Right lobe of liver (tissue), 6 donors: ENCODE measurements at regions not wholly inside any gene's neighbourhood (a gene's known extent, or its start where the extent isn't known, plus 50 kb on each side); places are given as distances from the start of the nearest gene placed in this dataset.

ENCODE experiments used
- ATAC-seq, 4 donors: fragments of 200-7000 bp; cut with Tn5 transposase; one replicate each; pipeline ENCODE4 v1.9.1; 2020; ENCODE audit warnings: mild to moderate bottlenecking in 4 of 4, moderate library complexity in 4 of 4
- DNase-seq, 3 donors: peaks; one replicate each; pipeline ENCODE4 v3.0.0-alpha.2; 2020
- H3K27ac ChIP-seq, 3 donors: fragments of 200-600 bp; one replicate each; pipeline ENCODE4 v1.8.0; 2022
- H3K27me3 ChIP-seq, 2 donors: fragments of 200-600 bp; one replicate each; pipeline ENCODE4 v1.8.0; 2022
- H3K36me3 ChIP-seq, 4 donors: fragments of 200-600 bp; sonication (generic) in 1 of 4; one replicate each; pipeline versions ENCODE4 v1.5.1 to v1.8.0; 2017 to 2022; ENCODE audit warnings: control low read depth in 1 of 4
- H3K4me1 ChIP-seq, 4 donors: fragments of 200-600 bp; sonication (generic) in 1 of 4; one replicate each; pipeline versions ENCODE4 v1.5.1 to v1.8.0; 2017 to 2022; ENCODE audit warnings: control low read depth in 1 of 4
- H3K4me3 ChIP-seq, 3 donors: fragments of 200-600 bp; one replicate each; pipeline ENCODE4 v1.8.0; 2022
- H3K9me3 ChIP-seq, 4 donors: fragments of 200-600 bp; sonication (generic) in 1 of 4; one replicate each; pipeline versions ENCODE4 v1.5.1 to v1.8.0; 2017 to 2022; ENCODE audit warnings: control low read depth in 1 of 4
- POLR2A ChIP-seq: fragments of 450-650 bp; IDR thresholded peaks from one replicate; pipeline ENCODE4 v1.6.1; 2017; ENCODE audit warnings: antibody characterized with exemption, mild to moderate bottlenecking
- WGBS: methylation state at CpG from one replicate; pipeline ENCODE4 v1.1.6; 2018; ENCODE audit warnings: low coverage, low lambda C conversion rate; ENCODE audit not compliant: insufficient coverage; ENCODE audit errors: missing lambda C conversion rate; 5-methylcytosine and 5-hydroxymethylcytosine counted together
- intact Hi-C, 2 donors: fragments of 100-400 bp; cut with DNase I; formaldehyde crosslinking; loops; one replicate each; pipeline versions ENCODE4 v1.11.2 to v1.14.1; 2022
- TF ChIP-seq, protein P1 (sequence below), 4 donors: fragments of 200-600 bp in 3 of 4; fragments of 450-650 bp in 1 of 4; IDR thresholded peaks; one replicate each; pipeline versions ENCODE4 v1.5.1 to v1.8.0; 2016 to 2022; ENCODE audit warnings: antibody characterized with exemption in 4 of 4, mild to moderate bottlenecking in 2 of 4
- donor health status: DM: no; HTN: yes; CAD: no.
- donor health status: DM: no; HTN: no; CAD: no.
- donor health status: DM: no; HTN: no; CAD: no.
- donor health status: DM: no; HTN: yes; CAD: no.
- donor health status: DM: no; HTN: yes; CAD: no.

DNA sequence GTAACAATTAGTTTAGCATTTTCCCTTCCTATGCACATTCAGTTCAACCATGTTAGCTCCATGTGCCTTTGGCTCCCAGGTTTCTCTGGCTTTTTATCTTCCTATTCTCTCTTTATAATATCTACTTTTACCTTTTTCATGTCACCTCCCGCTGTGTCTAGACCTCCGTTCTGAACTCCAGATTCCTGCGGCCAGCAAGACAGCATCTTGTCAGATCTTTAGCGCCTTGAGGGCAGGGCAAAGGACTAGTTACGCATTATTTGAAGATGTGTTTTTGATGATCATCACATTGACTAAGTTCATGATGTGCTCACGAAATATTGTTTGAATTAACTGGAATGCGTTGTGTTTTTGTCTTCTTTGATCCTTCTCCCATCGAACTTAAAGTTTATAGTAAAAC lies 1126.8 kb downstream of the CDH11 start:
- Histone ChIP-seq H3K27ac (no peak overlapping the region), H3K4me3 (no peak overlapping the region), H3K36me3 (no peaks in the 10 kb centered on the region), H3K4me1 (no peaks in the 10 kb centered on the region), H3K9me3 (no peaks in the 10 kb centered on the region), H3K27me3 (no peaks in the 10 kb centered on the region)
- TF ChIP-seq, protein P1, sequence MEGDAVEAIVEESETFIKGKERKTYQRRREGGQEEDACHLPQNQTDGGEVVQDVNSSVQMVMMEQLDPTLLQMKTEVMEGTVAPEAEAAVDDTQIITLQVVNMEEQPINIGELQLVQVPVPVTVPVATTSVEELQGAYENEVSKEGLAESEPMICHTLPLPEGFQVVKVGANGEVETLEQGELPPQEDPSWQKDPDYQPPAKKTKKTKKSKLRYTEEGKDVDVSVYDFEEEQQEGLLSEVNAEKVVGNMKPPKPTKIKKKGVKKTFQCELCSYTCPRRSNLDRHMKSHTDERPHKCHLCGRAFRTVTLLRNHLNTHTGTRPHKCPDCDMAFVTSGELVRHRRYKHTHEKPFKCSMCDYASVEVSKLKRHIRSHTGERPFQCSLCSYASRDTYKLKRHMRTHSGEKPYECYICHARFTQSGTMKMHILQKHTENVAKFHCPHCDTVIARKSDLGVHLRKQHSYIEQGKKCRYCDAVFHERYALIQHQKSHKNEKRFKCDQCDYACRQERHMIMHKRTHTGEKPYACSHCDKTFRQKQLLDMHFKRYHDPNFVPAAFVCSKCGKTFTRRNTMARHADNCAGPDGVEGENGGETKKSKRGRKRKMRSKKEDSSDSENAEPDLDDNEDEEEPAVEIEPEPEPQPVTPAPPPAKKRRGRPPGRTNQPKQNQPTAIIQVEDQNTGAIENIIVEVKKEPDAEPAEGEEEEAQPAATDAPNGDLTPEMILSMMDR (IDR thresholded peaks at IDR 0.05) = no peak
- TF ChIP-seq POLR2A = no peak
- intact Hi-C loops = no loop called here
- ATAC-seq (no peak), DNase-seq (no peak)
- WGBS = 66% methylated on average over 8 of the region's 8 CpGs

DNA sequence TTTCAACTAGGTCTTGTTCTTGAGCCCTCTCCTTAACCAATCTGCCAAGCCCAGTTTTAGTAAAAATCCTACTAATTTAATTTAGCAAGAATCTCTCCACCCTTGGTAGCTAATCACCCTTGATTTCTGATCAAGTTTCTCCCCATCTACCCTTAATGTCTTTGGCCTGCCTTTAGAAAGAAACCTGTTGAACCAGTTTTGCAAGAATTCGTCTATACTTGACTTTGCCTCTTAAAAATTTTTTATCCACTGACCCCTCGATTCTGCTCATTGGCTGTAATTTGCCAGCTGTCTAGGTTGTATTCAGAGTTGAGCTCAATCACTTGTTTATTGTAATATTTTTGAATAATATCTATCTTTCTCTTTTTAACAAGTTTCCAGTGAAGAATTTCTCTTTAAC lies 1138.5 kb downstream of the CDH11 start:
- no peaks in the 10 kb centered on the region for H3K36me3 ChIP-seq
- WGBS = 33% methylated on average over 2 of the region's 2 CpGs
- no peaks in the 10 kb centered on the region for H3K9me3 ChIP-seq
- no peak overlapping the region for H3K4me3 ChIP-seq
- TF ChIP-seq, protein P1 (IDR thresholded peaks at IDR 0.05) = no peak
- no peak for TF ChIP-seq POLR2A
- no peak for DNase-seq
- H3K27me3 ChIP-seq = no peaks in the 10 kb centered on the region
- ATAC-seq = no peak
- intact Hi-C loops = no loop called here
- no peaks in the 10 kb centered on the region for H3K4me1 ChIP-seq
- no peak overlapping the region for H3K27ac ChIP-seq

DNA sequence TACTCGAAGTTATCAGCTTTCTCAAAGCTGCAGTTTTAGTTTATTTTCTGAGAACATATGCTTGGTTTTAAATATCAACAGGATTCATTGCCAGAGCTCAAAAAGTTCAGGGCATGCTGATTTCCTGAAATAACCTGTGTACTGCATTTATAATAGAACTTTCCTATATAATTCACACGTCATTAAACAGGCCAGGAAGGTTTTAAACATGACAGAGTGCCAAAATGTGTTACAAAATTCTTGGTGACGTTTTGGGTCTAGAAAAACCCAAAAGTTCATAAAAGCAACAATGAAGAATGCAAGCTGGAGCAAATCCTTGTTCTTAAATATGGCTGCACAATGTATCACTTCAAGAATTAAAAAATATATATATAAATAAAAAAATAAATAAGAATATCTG lies 1139.1 kb downstream of the CDH11 start:
- WGBS = 21% methylated on average over 3 of the region's 3 CpGs
- no peaks in the 10 kb centered on the region for H3K9me3 ChIP-seq
- DNase-seq (no peak), ATAC-seq (no peak)
- no peak for TF ChIP-seq POLR2A
- TF ChIP-seq, protein P1 (IDR thresholded peaks at IDR 0.05) = no peak
- no peak overlapping the region for H3K27ac ChIP-seq
- H3K36me3 ChIP-seq = no peaks in the 10 kb centered on the region
- no peak overlapping the region for H3K4me3 ChIP-seq
- H3K4me1 ChIP-seq = no peaks in the 10 kb centered on the region
- intact Hi-C loops = no loop called here
- H3K27me3 ChIP-seq = no peaks in the 10 kb centered on the region

DNA sequence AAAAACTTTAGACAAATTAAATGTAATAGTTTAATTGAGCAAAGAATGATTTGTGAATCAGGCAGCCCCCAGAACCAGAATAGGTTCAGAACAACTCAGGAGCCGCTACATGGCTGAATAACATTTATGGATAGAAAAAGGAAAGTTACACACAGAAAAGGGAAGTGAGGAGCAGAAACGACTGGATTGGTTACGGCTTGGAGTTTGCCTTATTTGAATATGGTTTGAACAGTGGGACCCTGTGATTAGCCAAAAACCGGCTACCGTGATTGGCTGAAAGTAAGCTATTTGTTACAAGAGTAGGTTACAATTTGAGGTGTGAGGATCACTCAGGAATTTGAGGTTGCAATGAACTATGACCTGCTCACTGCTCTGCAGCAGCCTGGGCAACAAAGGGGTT lies 1139.8 kb downstream of the CDH11 start:
- no peaks in the 10 kb centered on the region for H3K36me3 ChIP-seq
- H3K9me3 ChIP-seq = no peaks in the 10 kb centered on the region
- H3K4me1 ChIP-seq = no peaks in the 10 kb centered on the region
- TF ChIP-seq, protein P1 (IDR thresholded peaks at IDR 0.05) = no peak
- no peak for TF ChIP-seq POLR2A
- H3K27me3 ChIP-seq = no peaks in the 10 kb centered on the region
- intact Hi-C loops = no loop called here
- H3K27ac ChIP-seq = no peak overlapping the region
- DNase-seq (no peak), ATAC-seq (no peak)
- WGBS = 56% methylated on average over 5 of the region's 5 CpGs
- no peak overlapping the region for H3K4me3 ChIP-seq

DNA sequence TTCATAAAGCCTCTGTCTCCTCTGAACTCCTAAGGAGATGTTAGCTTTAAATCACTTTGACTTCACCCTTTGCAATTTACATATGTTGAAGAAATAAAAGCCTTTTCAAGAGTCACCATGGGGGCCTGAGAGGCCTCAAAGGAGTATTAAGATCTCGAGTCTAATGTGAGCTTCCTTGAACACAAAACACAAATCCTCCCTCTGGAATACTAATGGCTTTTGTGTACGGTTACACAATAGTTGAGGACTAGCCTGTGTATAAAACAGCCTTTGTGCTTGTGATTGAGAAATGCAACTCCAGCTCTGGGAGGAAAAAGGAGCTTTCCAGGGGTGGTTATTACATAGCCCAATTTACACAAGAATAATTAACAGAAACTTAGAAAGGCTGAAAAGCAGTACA lies 1140.2 kb downstream of the CDH11 start:
- Histone ChIP-seq H3K9me3 (no peaks in the 10 kb centered on the region), H3K36me3 (no peaks in the 10 kb centered on the region), H3K27ac (no peak overlapping the region), H3K4me1 (no peaks in the 10 kb centered on the region), H3K4me3 (no peak overlapping the region), H3K27me3 (no peaks in the 10 kb centered on the region)
- ATAC-seq = no peak
- no peak for DNase-seq
- 35% methylated on average over 2 of the region's 2 CpGs for WGBS
- TF ChIP-seq, protein P1 (IDR thresholded peaks at IDR 0.05) = no peak
- TF ChIP-seq POLR2A = no peak
- intact Hi-C loops = no loop called here
